HG03460 (cell line): ENCODE measurements at regions not wholly inside any gene's neighbourhood (a gene's known extent, or its start where the extent isn't known, plus 50 kb on each side); places are given as distances from the start of the nearest gene placed in this dataset.
A peak's percentile ranks its signal among the peaks of the same experiment; 100 is the strongest.
"Not testable (repeated sequence)": the region's sequence is repeated elsewhere in the genome, so short reads cannot be mapped to it uniquely, and the experiment has no call there.

ENCODE experiments used
- ATAC-seq: cut with Tn5 transposase; IDR thresholded peaks from one replicate; pipeline ENCODE4 v1.9.1; 2021; ENCODE audit not compliant: unreplicated experiment

DNA sequence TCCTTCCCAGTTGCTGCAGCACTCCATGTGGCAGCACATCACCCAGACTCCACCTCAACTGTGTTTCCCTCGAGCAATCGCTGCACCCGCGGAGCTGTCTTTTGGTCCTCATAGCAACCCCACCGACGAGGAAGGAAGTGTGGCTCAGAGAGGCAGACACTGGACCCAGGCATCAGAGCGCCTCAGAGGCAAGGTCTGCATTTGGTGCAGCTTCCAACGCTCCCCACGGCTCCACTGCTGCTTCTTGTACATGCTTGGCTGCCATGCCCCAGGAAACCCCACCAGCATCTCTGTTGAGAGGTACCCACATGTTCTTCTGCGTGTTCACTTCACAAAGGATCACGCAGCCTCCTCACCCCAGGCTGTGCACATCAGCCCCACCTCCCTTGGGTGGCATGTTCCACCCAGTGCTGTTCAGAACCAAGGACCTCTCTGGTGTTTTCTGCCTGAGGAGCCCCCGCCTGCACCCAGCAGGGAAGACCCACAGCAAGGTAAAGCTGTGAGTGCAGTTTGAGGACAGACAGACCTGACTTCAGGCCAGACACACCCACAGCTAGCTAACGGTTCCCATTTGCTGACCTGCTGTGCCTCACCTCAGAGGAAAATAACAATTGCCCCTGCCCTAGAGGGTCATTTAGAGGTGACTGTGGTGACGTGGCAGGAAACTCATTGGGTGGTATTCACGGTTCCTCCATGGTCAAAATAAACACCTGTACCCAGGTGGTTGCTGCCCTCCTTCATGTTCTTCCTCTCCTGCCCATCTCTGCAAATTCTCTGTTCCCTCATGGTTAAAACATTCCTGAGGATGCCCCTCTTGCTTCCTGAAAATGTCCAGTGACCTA lies 326.3 kb upstream of the MYT1L start:
- ATAC-seq: no peak

DNA sequence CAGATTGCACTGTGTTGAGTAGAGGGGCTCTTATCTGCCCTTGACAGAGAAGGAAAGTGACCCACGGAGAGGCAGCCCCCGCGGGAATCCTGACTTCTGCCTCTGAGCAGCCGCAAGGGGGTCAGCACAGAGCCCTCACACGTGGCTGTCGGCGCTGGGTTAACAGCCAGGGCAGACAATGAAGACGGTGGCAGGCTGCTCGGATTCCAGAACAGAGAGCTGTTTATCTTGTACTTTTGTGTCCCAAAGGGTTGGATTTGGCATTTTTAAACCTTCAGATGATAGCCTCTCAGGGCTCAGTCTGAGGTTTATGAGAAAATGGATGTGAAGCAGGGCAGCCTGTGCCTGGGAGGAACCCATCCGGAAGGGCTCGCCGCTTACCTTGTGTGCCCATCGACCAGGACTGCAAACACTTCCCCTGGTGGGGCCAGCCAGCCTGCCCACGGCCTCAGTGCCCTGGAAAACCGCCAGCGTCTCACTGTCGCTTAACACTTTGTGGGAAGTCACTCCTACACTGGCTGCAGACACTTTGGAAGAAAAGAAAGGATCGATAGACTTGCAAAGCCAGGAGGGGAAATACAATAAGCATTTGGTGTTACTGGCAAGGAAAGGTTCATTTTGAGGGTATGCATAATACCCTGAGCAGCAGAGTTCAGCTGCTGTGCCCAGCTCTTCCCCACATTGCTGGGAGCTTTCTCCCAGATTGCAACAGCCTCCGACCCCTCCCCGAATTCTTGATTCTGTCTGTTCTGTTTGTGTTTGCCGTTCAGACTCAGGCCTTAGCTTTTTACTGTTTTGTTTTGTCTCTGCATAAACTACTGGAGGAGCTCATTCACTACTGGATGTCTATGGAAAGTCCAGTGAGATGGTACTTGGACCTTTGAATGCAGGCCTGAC lies 325.3 kb upstream of the MYT1L start:
- ATAC-seq: no peak

DNA sequence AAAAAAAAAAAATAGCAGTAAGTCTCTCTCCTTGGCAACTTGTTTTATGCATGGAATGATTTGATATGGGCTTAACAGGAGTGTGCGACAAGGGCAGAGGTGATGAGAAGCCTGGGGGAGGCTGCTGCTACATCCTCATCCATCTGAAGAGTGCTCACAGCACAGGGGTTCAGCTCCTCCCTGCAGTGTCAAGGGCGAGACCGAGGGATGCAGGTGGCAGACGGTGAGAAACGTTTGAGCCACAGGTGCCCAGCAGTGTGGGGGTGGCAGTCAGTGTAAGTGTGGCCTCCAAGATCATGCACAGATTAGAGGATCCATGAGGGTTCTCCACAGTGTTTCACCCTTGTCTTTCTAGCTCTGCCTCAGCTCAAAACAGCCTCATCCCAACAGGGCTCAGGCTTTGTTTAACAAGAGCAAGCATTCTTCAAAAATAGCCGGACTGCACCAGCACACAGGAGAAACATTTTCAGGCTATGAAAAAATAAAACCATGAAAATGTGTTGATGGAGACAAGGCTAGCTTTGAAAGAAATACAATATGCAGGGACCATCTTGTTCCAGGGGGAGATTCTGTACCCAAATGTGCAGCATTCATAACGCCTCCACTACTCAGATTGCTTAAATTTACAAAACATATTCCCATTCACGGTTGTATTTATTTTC lies 324.5 kb upstream of the MYT1L start:
- no peak for ATAC-seq

DNA sequence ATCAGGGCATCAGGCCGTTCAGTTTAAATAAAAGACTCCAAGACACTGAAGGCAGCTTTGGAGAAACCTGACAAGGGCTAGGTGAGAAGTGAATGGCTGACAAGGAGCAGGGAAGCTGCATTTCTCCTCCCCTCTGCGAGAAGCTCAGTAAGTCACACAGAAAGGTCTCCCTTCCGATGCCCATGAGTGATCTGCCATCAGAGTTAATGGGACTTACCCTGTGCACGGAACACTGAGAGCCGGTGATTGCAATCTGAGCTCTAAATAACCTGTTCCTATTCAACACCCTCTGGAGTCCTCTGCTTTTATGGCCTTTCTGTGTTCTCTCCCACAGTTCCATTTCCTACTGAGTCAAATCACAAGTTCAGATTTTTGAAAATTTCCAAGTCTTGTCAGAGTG lies 322.2 kb upstream of the MYT1L start:
- no peak for ATAC-seq

DNA sequence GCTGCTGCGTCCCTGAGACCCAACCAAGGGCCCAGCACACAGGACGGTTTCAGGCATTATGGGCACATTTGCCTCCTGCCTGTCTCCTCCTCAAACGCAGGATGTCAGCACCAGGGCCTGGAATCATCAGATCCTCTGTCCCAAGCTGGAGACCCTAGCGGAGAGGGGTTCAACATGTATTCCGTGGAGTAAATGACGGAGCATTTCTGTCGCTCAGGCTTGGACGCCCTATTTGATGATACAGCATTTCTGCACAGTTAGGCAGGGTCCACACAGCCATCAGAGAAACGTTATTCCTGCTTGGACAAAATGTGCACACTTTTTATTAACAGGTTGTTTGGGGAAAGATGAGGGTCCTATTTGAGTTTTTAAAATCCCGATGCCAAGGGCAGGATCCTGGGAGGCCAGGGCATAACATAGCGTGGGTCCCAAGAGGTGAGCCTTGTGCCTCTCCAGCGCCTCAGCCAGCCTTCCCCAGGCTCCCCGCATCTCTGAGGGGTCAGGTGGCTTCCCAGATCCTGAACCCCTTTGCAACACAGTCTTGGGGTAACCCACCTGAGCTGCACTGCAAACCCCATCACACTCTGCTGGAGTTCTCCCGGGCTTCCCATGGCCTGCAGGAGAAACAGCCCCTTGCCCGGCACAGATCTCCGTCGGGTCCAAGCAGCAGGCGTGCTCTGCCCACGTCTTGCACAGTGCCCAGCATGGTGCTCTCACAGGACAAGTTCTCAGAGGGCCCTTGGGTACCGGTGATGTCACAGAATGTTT lies 319.7 kb upstream of the MYT1L start:
- ATAC-seq: no peak

DNA sequence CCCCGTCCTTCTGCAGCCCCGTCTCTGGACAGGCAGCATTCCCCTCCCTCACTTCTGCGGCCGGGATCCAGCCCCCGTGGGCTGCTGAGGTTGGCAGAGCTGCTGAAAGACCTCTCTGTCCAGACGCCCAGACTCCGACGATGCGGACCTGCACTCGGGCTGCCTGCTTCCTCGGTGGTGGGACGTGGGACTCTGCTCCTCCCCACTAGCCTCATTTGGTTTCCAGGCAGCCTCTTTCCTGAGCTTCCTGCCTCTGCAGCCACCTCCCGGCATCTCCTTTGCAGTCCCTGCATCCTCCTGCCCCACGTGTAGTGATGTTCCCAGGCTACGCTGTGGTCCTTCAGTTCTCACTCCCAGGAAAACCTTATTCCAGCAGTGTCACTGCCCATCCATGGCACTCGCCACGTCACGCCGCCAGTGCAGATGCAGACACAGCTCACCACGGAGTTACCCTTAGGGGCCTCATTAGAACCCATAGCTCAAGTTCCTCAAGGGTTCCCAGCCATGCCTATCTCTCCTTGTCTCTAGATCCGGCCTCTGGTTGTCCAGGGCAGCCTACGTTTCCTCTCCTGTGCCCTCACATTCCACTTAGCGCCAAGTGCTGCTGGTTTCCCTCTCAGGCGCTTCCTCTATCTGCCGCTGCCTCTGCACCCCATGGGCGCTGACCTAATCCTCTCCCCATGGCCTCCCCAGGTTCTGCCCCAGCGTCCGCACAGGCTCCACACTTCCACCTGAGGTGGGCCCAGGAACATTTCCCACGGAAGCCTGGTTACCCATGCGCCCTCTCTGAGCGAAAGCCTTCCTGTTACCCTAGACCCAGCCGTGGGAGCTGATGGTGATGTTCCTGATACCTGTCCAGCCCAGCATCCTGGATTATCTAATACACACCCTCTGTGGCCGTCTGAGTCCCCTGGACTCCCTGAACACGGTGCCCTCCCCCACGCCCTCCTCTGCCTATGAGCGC lies 318.3 kb upstream of the MYT1L start:
- ATAC-seq: no peak

DNA sequence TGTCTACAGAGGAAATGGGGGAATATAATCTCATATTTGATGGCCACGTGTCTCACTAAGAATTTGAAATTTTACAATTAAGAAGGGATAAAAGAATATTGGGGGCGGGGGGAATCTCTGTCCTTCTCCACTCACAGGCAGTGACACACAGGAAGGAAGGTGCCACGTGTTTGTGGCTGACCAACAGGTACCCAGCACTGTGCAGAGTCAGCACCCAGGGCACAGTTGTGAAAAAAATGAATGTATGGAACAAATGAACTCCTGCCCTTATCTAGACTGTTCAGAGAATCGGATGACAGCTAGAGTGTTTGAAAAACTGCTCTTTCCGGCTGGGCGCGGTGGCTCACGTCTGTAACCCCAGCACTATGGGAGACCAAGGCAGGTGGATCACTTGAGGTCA lies 317.0 kb upstream of the MYT1L start:
- ATAC-seq: no peak

DNA sequence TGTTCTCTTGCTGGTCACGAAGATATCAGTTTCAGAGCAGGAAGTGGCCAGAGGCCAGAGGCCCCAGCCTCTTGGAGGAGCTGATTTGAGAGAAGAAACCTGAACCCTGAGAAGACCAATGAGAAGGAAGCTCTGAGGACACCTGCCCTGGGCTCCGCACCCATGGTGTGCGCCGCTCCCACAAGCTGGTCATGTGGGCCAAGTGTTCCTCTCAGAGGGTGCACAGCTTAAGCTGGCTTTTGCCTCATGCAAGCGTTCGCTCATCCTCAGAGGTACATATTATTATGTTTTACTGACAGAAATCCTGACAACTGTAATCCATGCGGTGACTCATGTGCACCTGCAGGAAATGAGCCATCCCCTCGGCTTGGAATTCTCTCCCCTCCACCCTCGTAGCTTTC lies 316.1 kb upstream of the MYT1L start:
- no peak for ATAC-seq

DNA sequence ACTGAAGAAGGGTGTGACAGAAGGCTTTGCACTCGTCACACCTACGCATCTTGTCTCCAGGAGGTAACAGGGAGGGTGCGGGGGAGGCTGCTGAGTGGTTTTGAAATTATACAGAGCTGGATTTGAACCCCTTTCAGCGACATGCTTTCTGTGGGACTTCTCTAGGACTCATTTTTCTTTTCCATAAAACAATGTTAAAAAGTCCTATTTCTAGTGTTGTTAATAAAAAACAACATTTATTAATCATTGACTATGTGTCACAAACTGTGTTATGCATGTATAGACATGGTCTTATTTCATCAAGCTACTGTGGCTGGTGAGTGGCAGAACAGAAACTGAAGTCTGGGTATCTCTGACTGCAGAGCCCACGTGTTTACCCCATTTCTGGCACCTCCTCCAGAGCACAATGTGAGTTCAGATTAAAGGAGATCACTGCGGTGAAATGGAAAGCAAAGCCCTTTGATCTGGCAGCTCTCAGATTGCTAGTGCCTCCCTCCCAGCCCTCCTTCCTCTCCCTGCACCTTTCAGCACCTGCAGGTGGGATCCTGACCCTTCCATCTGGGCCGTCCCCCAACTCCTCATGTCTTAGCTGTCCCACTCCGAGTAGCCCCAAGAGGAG lies 315.5 kb upstream of the MYT1L start:
- ATAC-seq: peak; percentile 62

DNA sequence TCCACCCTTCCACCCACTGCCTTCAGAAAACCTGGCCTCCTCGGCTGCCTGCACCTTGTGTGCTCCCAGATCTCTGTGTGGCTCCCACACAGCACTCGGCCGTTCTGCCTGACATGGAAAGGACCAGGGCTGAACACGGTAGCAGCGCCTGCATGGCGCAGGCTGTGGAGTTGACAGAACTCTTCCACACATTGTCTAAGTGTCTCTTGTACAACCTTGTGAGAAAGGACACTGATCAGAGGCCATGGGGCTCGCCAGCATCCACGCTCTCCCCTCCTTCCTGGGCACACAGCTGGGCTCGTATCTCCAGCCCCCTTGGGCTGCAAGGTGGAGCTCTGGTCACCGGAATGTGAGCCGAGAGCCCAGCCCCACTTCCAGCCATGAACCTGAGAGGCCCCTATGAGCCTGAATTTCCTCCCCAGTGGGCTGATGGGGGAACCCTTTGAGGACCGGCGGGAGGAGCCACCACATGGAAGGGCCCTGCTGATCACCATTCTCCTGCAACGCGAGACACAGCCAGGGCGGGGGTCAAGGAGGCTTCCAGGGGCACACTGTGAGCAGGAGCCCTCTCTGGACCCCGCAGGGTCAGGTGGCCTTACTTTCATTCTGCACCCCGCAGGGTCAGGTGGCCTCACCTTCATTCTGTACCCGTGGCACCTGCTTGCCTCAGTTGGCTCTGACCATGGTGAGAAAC lies 314.2 kb upstream of the MYT1L start:
- ATAC-seq: no peak

DNA sequence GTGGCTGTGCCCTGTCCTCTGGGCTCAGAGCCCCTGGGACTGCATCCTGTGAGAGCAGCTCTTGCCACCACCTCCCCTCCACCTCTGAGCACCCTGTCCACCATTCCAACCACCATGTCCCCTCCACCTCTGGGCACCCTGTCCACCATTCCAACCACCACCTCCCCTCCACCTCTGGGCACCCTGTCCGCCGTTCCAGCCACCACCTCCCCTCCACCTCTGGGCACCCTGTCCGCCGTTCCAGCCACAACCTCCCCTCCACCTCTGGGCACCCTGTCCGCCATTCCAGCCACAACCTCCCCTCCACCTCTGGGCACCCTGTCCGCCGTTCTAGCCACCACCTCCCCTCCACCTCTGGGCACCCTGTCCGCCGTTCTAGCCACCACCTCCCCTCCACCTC lies 313.7 kb upstream of the MYT1L start:
- ATAC-seq: not testable (repeated sequence)

DNA sequence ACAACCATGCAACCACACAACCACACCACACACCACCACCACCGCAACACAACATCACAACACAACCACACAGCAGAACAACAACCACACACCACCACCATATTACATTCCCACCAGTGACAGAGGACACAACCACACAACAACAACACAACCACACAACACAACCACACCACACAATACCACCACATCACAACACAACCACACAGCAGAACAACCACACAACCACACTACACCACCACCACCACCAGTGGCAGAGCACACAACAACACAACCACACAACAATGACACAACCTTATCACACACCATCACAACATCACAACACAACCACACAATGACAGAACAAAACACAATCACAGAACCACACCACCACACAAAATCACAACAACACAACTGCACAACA lies 313.0 kb upstream of the MYT1L start:
- no peak for ATAC-seq

DNA sequence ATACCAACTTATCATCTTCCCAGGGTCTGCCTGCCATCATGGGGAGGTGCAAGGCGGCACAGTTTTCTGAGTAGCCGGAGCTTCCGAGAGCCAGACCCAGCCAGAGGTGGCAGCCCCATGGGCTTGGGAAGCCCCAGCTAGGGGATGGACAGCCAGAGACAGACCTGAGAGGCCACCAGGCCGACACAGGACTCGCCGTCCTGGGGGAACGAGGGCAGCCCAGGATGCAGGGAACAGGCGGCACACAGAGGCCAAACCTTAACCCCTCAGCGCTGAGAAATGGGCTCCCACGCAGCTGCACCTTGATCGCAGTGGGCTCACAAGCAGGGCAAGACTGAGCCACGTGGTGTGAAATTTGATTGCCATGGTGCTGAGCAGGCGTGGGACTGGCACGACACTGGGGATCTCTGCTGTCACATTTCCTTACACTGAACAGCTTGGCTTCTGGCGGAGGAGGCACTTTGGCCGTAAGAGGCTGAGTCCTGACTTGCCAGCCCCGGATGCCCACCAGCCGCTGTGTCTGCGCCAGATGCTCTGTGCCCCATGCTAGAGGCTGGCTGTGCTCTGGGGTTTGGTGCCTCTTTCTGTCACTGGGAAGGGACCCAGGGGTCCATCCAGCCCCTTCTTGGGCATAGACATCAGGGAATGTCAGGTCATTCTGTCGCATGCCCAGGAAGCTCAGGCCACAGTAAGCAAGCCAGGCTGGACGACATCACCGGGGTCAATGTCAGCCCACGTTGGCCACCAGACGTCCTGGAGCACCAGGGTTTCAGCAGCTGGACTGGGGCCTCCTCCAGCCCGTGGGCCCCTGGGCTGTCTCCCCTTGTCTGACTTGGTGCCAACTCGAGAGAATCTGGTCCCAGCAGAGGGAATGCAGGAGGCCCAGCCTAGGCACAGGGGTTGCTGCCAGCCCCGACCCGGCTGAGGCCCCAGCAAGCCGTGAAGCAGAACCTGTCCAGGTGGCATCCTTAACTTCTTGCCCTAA lies 312.1 kb upstream of the MYT1L start:
- ATAC-seq: no peak

DNA sequence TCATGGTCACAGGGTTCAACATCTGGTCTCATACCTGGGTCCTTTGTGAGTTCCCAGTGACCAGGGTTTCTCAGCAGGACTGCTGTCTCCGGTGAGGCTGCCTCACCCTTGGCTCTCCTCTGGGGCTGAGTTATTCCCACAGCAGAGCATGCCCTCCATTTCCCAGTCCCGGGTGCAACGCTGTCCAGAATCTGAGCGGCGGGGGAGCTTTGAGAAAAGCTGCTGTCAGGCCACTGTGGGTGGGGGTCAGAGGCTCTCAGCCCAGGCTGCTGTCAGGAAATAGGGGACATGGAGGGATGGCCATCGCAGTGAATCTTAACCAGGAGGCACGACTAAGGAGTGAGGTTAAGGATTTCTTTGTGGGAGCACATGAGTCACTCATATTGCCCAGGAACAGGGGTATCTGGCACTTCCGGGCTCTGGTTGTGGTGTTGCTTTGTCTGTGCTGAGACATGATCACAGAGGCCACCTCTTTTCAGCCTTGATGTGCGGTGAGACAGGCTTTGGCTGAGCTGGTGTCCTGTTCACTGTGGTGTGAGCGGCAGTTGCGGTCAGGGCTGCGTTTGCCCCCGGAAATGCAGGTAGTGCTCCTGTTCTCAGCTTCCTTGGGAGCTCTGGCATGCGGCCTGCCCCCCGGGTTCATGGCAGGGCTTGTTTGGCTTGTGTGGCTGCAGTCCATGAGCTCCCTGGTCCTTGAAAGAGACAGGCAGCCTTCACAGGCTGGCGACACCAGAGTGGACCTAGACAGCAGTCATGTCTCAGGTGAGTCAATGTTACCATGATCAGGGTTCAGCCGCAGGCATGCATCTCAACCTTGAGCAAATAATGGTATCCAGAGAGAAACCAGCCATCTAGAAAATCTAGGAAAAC lies 310.7 kb upstream of the MYT1L start:
- no peak for ATAC-seq

DNA sequence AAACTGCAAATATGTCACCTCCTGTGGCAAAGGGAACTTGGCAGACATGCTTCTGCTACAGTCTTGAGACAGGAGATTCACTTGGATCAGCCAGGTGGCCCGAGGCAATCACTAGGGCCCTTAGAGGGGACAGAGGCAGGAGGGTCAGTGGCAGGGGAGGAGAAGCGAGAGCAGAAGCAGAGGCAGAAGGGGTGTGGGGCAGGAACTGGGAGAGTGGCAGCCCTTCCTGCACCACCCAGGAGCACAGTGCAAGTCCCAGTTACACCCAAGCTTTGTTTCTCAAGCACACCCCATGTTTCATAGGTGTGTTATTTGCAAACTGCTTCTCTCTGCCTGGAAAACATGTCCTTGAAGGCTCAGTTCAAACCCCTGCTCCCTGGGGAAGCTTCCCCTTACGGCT lies 309.7 kb upstream of the MYT1L start:
- ATAC-seq: no peak

DNA sequence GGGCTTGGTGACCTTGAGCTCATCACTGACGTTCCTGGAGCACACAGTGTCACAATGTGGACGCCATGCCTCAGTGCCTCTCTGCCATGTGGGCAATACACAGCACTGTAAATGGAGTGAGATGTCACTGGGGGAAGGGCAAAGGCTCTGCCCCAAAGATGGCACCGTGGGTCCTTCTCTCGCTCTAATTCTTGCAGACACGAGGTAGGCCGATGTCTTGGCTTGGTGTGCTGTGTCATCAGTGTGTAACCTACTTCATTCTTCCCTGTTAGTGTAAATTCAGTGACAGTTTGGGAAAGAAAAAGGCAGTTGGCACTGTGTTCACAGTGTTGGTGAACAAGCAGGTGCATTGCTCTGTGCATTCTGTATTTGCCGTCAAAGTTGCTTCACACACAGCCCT lies 309.3 kb upstream of the MYT1L start:
- ATAC-seq: no peak
